HG03108 (cell line): ENCODE measurements at regions not wholly inside any gene's neighbourhood (a gene's known extent, or its start where the extent isn't known, plus 50 kb on each side); places are given as distances from the start of the nearest gene placed in this dataset.

Experiments
- ATAC-seq: cut with Tn5 transposase; IDR thresholded peaks from one replicate; pipeline ENCODE4 v1.9.1; 2021; ENCODE audit warnings: moderate library complexity; ENCODE audit not compliant: unreplicated experiment

DNA sequence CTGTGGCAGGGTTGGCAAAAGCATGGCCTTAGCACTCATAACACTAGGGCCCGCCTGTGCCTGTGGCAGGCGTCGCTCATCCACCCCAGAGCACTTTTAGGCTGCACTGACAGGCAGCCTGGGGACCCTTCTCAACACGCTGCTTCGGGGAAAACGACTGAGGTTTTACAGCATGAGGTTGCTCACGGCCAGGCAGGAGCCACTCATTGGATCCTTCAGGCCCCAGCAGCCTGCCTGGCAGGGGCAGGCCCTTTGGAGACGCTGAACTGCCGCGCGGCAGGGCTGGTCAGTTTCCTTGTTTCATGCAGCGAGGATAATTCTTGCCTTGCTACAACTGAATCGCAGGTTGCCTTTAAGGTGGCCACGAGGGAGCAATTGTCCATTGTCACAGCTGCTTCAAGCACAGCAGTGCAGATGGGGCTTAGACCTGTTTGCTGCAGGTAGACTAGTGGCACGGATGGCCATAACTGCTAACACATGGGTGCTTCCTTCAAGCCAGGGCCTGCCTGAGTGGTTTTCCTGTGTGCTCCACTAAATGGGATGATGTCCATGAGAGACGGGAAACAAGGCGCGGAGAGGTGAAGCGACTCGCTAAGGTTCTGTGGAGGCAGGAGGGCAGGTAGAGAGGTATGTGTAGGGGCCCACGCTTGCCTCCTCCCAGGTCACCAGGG lies 49.9 kb upstream of the HS6ST1 start:
- ATAC-seq, result no peak

DNA sequence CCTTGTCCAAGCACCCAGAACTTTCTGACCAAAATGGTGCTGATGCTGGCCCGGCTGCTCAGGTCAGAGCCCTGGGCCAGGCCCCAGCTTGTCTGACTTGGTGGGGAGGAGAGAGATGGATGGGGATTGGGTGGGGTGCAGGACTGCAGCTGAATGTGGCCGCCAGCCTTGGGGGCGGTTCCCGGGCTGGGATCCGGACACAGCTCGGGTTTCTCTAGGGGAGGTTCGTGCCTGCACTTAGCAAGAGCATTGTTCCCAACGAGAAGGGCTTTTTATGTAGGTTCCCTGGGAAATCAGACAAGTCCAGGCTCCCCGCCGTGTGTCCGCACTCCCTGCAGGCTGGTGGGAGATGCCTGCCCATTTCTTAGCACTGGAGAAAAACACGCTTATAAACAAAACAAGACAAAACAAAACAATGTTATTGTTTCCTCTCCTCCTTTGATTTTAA lies 50.5 kb upstream of the HS6ST1 start:
- no peak for ATAC-seq

DNA sequence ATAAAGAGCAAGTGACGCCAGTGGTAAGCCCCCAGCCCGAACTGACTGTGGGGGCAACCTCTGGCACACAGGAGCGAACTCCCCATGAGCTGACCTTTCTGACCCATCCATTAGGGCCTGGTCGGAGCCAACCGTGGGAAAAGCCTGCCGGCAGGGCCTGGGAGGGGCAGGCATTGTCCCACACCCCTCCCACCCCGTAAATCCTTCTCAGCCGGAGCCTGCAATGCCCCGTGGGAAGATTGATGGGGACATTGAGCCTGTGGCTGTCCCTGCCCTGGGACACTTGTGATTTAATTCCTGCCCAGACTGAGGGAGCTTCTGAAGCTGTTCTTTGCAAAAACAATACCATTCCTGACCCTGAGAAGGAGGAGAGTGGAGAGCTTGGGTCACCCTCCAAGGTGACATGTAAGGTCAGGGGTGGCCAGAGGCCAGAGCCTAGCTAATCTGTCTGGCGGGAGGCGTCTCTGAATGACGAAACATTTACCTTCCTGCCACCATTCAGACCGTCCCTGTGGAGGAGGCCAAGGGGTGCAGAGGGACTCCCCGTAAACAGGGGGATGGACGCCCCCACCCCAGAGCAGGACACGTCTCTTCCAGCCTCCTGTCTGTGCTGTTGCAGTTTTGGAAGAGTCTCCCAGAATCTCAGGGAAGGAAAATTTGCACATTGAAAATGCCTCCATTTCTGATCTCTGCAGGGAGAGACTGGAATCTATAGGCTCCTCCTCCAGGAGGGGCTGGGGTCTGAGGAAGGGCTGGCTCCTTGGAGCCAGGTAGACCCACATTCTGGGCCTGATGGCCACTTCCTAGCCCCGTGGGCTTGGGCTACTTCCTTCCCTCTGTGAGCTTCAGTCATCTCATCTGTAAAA lies 51.2 kb upstream of the HS6ST1 start:
- no peak for ATAC-seq

DNA sequence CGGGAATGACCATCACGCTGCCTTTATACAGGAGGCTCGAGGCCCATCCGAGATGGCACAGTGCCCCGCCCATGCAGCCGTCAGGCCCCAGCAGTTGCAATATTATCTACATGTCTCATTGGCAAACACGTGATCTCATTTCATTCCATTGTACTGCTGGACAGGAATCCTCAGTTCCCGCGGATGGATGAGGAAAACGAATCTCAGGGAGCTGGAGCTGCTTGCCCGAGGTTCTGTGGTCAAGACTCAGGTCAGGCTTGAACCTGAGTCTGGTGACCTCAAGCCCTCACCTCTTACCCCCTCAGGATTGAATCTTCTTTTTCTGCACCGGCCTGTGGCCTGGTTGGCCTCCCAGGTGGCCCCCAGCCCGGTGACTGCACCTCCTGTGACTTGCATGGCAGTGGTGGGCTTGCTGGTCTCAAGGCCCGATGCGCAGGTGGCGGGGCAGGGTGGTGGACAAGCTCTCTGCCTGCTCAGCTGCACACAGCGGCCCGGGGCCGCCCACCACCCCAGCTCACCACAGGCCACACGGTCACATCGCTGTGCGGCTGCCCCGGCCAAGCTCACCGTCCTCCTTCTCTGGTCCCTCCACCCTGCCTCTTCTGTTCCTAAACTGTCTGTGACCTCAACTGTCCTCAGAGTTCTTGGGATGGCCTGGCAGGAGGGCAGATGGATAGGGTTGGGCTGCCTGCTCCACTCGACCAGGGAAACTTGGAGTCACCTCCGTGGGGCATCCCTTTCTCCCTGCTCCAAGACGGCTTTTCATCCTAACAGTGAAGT lies 52.0 kb upstream of the HS6ST1 start:
- no peak for ATAC-seq

DNA sequence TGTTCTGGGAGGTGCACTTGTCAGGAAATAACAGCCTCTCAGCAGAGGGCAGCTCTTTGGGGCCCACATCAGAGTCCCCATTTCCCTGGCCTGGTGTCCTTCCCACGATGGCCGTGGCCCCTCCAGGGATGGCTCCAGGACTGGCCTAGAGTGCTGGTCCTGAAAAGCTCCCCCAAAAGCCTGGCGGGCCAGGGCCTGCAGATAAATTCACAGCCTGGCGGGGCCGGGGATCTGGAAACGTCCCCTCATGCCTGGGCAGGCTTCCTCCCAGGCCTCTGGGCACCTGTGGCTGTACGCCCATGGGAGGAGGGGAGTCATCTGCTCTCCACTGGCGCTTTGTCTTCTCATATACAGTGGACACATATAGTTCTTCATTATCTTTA lies 52.6 kb upstream of the HS6ST1 start:
- no peak for ATAC-seq

DNA sequence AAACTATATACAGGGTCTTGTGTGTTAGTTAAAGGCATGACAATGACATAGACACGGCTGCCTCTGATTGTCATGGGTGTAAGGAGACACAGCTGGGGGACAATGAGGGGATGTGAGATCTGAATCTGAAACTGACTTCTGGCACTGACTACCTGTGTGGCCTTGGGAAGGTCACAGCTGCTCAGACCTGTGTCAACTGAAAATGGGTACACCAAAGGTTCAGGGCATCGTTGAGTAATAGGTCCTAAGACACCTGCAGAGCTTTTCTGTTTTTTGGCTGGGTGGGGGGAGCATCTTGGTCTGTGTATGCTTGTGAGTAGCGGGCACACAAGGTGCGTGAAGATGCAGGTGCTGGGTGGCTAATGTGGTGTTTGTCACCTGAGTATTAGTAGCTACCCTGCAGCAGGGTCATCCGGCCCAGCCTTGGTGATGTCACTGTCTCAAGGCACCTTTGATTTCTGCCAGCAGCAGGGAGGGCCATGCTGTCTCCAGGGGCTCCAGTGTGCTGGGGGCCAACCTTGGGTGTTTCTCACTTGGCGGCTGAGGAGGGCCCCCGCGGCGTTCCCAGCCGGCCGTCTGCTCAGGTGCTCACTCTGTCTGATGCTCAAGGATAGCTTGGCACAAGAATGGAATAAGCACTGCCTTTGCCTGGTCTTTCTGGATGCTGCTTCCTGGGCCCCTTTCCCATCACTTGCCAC lies 53.1 kb upstream of the HS6ST1 start:
- ATAC-seq, result no peak

DNA sequence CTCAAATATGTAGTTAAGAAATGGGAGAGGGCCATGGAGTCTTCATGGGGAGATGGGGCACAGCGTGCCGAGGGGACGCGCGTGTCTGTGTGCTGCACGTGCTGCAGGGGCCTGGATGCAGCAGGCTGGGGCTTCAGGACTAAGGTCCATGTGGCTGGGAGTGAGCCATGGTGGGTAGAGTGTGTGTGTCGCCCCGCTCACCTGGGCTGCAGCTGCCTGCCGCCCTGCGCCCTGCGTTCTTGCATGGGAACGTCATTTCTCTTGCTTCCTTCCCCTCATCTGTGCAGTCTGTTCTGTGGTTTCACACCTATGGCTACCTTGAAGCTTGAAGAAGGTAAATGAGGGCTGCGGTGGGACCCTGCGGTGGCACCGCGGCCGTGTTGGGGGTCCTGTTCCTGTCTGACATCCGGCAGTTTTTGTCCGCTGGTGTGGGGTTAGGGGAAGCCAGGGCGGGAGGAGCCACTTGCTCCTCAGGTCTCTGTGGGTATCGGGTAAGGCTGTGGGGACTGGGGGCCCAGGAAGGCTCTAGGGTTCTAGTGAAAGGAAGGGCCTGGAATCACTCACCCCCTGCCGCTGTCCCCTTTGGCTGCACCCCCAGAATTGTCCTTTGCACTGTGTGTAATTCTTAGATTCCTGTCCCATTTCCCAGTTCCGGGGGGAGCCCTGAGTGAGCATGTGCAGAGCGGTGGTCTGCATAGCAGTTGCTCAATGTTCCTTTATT lies 54.1 kb upstream of the HS6ST1 start:
- no peak for ATAC-seq

DNA sequence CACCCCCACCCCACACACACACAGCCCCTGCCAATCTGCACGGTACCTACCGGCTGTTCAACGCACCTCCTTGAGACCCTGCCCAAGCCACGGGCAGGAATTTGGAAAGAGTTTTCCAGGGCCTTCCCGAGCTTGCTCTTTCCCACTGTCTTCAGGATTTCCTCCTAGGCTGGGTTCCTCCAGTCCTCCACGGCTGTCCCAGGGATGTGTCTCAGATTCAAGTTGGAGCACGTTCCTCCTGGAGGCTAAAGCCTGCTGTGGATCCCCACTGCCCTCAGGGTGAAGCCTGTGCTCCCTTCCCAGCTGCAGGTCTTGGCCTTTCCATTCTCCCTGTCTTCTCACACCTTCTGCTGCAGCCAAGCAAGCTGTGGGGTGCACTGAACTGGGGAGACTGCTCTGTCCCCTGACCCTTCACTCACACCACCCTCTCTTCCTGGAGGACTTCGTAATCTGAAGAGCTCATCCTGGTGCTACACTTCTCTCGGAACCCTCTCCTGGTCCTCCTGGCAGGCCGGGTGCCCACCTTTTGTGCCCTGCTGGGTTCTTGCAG lies 54.9 kb upstream of the HS6ST1 start:
- ATAC-seq, result no peak

DNA sequence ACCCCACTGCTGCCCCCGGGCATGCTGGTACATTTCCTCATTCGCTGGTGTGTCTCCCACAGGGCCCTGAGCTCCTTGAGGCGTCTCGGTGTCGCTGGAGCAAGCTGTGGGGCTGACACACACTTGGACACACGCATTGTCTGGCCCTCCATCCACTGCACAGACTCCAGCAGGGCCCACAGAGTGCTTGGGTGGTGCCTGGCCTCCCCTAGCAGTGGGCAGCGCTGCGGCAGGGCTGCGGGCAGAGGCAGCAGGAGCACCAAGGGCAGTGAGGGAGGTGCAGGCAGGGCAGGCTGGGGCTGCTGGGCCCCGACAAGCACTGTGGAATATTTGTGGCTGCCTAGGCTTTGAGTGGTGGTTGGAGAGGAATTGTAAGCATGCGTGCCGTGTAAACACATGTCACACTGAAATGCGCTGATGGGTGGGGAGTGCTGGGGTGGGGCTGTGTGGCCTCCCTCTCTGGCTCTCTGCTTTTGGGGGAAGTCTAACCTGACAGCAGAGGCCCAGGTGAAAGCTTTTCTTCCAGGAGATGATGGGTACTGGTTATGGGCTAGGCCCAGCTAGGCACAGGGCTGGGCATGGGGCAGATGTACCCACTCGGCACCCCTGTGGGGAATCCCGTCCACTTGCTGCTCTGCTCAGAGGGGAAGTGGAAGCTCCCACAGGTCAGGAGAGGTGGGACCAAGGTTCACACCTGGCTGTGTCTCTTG lies 55.5 kb upstream of the HS6ST1 start:
- ATAC-seq, result no peak

DNA sequence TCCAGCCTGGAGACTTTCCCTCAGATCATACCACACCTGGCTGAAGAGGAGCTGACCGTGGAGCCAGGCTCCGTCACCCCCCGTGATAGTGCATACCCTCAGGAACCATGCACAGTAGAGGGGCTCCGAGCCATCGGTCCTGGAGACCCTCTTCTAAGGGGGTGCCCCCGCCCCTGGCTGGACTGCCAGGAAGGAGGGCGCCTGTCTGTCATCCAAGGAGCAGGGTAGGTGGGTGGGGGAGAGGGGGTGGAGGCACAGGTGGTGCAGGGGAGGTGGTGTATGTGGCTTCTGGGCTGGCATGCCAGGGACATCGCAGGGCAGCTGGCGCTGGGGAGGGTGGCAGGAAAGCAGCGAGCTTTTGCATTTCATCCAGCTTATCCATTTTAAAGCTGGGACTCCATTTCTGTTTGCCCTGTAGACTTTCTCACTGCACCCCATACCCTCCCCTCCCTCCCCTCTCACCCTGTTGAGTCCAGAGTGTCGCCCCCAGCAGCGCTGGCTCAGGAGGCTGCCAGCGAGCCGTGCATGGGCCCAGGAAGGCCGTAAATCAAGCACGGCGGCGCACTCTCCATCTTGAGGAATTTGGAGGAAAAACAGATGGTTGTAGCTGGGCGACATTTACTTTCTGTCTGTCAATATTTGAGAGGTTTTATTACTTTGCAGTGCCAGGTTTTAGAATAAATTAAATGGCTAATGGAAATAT lies 56.2 kb upstream of the HS6ST1 start:
- ATAC-seq, result no peak

DNA sequence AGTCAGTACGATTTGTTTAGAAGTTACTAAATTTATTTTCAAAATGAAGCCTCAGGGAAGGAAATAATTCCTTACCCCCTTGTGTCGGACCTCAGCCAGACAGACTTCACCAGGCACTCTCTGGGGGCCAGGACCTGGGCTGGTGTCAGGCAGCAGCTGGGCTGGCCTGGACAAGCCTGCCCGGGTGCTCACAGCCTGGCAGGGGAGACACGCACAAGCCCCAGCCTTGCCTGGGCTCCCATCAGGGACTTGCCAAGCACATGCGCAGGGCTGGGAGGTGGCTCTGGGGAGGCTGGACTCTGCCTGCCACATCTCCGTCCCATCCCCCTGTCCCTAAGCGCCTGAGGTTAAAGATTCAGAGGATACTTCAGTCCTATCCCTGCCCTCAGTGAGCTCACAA lies 56.8 kb upstream of the HS6ST1 start:
- ATAC-seq, result no peak

DNA sequence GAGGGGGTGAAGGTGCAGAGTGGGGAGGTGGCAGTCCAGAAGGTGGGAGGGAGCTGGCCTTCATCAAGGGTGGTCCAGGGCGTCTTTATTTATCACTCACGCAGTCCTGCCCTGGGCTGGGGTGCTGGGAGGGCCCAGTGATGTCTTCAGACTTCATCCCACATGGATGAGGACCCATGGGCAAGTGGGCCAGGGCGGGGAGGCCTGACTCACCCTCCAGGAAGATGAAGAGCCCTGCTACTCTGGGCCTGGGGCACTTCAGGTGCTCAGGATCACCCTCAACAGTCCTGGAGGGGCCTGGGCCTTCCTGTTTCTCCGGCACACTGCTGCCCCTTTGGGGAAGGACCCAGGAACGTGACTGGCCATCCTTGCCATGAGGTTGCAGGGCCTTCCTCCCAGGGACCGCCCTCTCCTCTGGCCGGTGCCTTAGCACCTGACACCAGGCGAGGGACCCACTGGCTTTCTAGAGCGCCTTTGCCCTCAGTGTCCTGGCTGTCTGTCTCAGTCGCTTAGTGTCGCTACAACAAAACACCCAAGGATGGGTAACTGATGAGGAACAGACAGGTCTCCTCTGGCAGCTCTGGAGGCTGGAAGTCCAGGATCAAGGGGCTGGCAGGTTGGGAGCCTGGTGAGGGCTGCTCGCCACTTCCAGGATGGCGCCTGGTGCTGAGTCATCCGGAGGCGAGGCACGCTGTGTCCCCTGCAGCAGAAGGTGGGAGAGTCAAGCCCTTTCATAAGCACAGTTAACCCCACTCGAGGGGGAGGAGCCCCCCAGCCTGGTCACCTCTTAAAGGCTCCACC lies 57.8 kb upstream of the HS6ST1 start:
- ATAC-seq, result no peak

DNA sequence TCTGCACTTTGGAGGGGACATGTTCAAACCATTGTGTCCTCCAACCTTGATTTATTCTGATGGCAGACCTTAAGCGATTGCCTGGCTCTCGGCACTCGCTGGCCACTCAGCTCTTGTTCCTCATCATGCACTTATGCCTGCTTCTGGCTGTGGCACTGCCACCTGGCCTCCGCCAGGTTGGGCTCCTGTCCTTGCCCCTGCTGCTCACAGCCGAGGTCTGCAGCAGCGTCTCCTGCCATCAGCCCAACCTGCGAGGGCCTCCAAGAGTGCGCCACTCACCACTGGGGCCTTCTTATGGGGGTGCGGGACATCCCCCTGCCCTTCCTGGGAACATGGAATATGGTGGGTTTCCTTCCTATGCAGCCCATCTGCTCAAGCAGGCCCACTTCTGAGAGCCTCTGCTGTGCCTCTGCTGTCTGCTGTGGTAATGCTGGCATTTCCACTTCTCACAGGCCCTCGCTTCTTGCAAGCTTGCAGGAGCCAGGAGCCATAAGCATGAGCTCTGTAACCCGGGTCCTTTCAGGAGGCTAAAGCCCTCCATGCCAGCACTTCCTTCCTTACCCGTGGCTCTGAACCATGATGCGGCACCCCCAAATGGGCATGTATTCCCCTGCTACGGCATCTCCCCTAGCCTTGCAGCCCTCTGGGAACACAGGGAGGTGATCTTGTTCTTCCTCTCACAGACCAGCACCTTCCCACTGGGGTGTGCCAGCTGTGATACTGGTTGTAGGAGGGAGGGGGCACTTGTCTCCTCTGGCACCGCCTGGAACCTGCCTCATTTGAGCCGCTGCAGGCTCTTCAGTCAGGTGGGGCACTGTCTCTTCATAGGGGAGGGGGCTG lies 58.6 kb upstream of the HS6ST1 start:
- ATAC-seq, result no peak

DNA sequence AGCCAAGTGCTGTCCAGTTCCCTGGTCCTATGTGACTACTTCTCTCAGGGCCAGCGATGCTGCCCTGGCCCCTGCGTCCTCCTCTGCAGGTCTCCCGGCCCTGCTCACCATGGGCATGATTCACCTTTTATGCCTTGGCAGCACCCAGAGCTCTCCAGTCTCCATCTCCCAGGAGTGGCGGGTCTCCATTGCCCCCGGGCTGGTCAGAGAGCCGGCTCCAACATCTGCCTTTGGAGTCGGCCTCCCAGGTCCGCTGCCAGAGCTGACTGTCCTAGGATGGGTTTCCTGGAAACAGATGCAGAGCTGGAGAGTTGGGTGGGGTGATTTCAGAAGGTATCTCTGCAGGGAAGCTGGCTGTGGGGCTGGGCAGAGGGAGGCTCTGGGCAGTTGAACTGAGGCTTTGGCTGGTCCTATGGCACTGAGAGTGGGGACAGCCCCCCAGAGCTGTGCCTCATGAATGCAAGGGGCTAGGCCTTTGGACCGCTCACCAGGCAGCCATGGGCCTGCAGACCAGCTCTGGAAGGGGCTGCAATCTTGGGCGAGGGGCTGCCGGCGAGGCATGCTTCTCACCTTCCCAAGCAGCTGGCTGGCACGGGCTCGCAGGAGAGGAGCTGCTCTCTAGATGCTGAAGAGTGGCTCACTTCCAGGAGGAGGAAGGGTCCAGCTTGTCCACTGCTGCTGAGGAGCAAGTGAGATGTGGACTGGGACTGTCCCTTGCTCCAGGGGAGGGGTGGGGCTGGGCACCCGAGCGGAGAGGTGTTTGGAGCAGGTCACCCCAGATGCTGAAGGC lies 59.8 kb upstream of the HS6ST1 start:
- no peak for ATAC-seq

DNA sequence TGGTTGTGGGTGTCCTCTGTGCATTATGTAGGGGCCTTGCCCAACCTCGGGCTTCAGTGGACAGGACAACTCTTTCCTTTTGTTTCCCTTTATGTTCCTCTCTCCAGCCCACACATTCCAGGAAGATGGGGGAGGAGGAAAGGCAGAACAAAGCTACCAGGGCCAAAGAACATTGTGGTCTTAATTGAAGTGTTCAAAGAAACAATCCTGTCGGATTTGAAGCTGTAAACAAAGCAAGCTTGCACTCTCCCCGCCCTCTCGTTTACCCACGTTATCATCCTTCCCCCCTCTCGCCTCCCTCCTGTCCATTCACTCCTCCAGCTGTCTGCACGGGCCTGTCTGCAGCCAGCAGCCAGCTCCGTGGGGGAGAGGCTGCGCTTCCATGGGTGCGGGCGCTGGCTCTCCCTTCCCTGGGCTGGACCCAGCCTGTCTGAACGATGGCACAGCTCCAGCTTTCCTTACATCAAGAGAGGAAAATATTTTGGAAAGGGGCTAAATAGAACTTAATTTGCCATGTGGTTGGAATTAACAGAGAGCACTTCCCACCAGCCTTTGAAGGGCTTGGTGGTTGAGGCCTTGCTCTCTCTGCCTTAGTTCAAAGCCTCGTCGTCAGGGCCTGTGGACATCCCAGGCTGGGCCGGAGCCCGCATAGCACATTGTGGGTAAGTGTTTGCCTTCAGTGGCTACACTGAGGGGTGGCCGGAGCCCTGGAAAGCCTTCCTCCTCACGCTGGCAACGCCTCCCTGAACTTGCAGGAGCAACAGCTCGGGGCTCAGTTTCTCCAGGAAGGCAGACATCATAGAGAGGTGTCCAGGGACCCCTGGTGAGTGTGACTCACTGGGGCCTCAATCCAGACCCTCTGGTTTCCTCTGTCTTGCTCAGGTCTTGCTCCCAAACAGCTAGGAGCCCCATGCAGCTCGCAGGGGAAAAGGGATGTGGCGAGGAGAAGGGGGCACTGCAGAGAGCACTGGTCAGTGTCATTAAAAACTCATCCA lies 60.6 kb upstream of the HS6ST1 start:
- no peak for ATAC-seq
